ENCODE measurements at regions not wholly inside any gene's neighbourhood (a gene's known extent, or its start where the extent isn't known, plus 50 kb on each side); places are given as distances from the start of the nearest gene placed in this dataset.

- TF ChIP-seq CSRNP3 (CRISPR knock-in tag; IDR thresholded peaks at IDR 0.05) (no peak), PATZ1 (CRISPR knock-in tag; IDR thresholded peaks at IDR 0.05; ENCODE audit: borderline replicate concordance) (no peak), ZNF565 (CRISPR knock-in tag; conservative IDR thresholded peaks at IDR 0.05; ENCODE audit: low read depth) (no peak), BACH2 (CRISPR knock-in tag; IDR thresholded peaks at IDR 0.05; ENCODE audit: borderline replicate concordance) (no peak), SNAI2 (CRISPR knock-in tag; IDR thresholded peaks at IDR 0.05) (no peak), POU6F1 (CRISPR knock-in tag; IDR thresholded peaks at IDR 0.05; ENCODE audit: borderline replicate concordance, low read depth) (no peak), RARB (CRISPR knock-in tag; IDR thresholded peaks at IDR 0.05) (no peak)
- TF ChIP-seq, protein P1, sequence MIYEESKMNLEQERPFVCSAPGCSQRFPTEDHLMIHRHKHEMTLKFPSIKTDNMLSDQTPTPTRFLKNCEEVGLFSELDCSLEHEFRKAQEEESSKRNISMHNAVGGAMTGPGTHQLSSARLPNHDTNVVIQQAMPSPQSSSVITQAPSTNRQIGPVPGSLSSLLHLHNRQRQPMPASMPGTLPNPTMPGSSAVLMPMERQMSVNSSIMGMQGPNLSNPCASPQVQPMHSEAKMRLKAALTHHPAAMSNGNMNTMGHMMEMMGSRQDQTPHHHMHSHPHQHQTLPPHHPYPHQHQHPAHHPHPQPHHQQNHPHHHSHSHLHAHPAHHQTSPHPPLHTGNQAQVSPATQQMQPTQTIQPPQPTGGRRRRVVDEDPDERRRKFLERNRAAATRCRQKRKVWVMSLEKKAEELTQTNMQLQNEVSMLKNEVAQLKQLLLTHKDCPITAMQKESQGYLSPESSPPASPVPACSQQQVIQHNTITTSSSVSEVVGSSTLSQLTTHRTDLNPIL (CRISPR knock-in tag; IDR thresholded peaks at IDR 0.05; ENCODE audit: low read depth), result no peak
These were observed 244.6 kb upstream of the HNRNPA3 start for GRCh38 chr2:176967911-176968450.
